ENCODE measurements at regions not wholly inside any gene's neighbourhood (a gene's known extent, or its start where the extent isn't known, plus 50 kb on each side); places are given as distances from the start of the nearest gene placed in this dataset.

GRCh38 chr13:48810013-48810412 is 156.3 kb downstream of the CYSLTR2 start:
- no peak for TF ChIP-seq EZH2 (IDR thresholded peaks at IDR 0.05; ENCODE audit: borderline replicate concordance, insufficient read depth, low read length, poor library complexity, severe bottlenecking)
- no peak for TF ChIP-seq POLR2AphosphoS5 (IDR thresholded peaks at IDR 0.05)
- no peak for TF ChIP-seq MXI1 (conservative IDR thresholded peaks at IDR 0.05; ENCODE audit: poor library complexity, severe bottlenecking)
- TF ChIP-seq TAF1 (IDR thresholded peaks at IDR 0.05; ENCODE audit: low read depth), result no peak
- TF ChIP-seq RAD21 (conservative IDR thresholded peaks at IDR 0.05), result no peak
- no peak for TF ChIP-seq SMC3 (conservative IDR thresholded peaks at IDR 0.05; ENCODE audit: poor library complexity)
- no peak for TF ChIP-seq REST (IDR thresholded peaks at IDR 0.05; ENCODE audit: borderline replicate concordance)
- no peak for TF ChIP-seq CTCF (IDR thresholded peaks at IDR 0.05; ENCODE audit: poor library complexity, severe bottlenecking)
- TF ChIP-seq EP300 (conservative IDR thresholded peaks at IDR 0.05; ENCODE audit: poor library complexity, severe bottlenecking), result no peak
- Histone ChIP-seq H4K20me1 (ENCODE audit: insufficient read depth) (no peaks in the 10 kb centered on the region), H3K9me3 (ENCODE audit: low read length) (no peaks in the 10 kb centered on the region), H2AFZ (ENCODE audit: low read depth, low read length) (no peak overlapping the region), H3K9ac (ENCODE audit: low read length) (no peak overlapping the region), H3K27ac (ENCODE audit: low read length) (no peak overlapping the region), H3K27me3 (ENCODE audit: insufficient read depth, low read depth, low read length) (no peaks in the 10 kb centered on the region), H3K79me2 (replicated peaks; ENCODE audit: insufficient read depth, low read length) (no peaks in the 10 kb centered on the region), H3K36me3 (ENCODE audit: insufficient read depth, low read length) (no peaks in the 10 kb centered on the region), H3F3A (ENCODE audit: insufficient read depth, low read length, poor library complexity, severe bottlenecking) (no peaks in the 10 kb centered on the region), H3K4me3 (ENCODE audit: low read length) (no peak overlapping the region), H3K4me2 (ENCODE audit: low read length) (no peak overlapping the region), H3K9me2 (ENCODE audit: insufficient read depth, low read length) (no peaks in the 10 kb centered on the region)

- no peak for TF ChIP-seq EP300 (conservative IDR thresholded peaks at IDR 0.05; ENCODE audit: poor library complexity, severe bottlenecking)
- TF ChIP-seq POLR2AphosphoS5 (IDR thresholded peaks at IDR 0.05), result no peak
- TF ChIP-seq MXI1 (conservative IDR thresholded peaks at IDR 0.05; ENCODE audit: poor library complexity, severe bottlenecking), result no peak
- TF ChIP-seq REST (IDR thresholded peaks at IDR 0.05; ENCODE audit: borderline replicate concordance), result no peak
- no peak for TF ChIP-seq TAF1 (IDR thresholded peaks at IDR 0.05; ENCODE audit: low read depth)
- no peak for TF ChIP-seq EZH2 (IDR thresholded peaks at IDR 0.05; ENCODE audit: borderline replicate concordance, insufficient read depth, low read length, poor library complexity, severe bottlenecking)
- no peak for TF ChIP-seq RAD21 (conservative IDR thresholded peaks at IDR 0.05)
- no peak for TF ChIP-seq SMC3 (conservative IDR thresholded peaks at IDR 0.05; ENCODE audit: poor library complexity)
- TF ChIP-seq CTCF (IDR thresholded peaks at IDR 0.05; ENCODE audit: poor library complexity, severe bottlenecking), result no peak
- H3F3A ChIP-seq (ENCODE audit: insufficient read depth, low read length, poor library complexity, severe bottlenecking), result no peaks in the 10 kb centered on the region
- H3K27ac ChIP-seq (ENCODE audit: low read length), result no peak overlapping the region
- H3K9me2 ChIP-seq (ENCODE audit: insufficient read depth, low read length), result no peaks in the 10 kb centered on the region
- H3K4me3 ChIP-seq (ENCODE audit: low read length), result no peak overlapping the region
- H3K9ac ChIP-seq (ENCODE audit: low read length), result no peak overlapping the region
- no peak overlapping the region for H2AFZ ChIP-seq (ENCODE audit: low read depth, low read length)
- no peaks in the 10 kb centered on the region for H3K27me3 ChIP-seq (ENCODE audit: insufficient read depth, low read depth, low read length)
- H3K9me3 ChIP-seq (ENCODE audit: low read length), result no peaks in the 10 kb centered on the region
- no peaks in the 10 kb centered on the region for H3K79me2 ChIP-seq (replicated peaks; ENCODE audit: insufficient read depth, low read length)
- no peaks in the 10 kb centered on the region for H4K20me1 ChIP-seq (ENCODE audit: insufficient read depth)
- no peaks in the 10 kb centered on the region for H3K36me3 ChIP-seq (ENCODE audit: insufficient read depth, low read length)
- no peak overlapping the region for H3K4me2 ChIP-seq (ENCODE audit: low read length)
These were observed 159.8 kb downstream of the CYSLTR2 start for GRCh38 chr13:48813518-48813917.

Data from neural cell (in vitro differentiated cells).